Vagina (tissue), 2 donors: ENCODE measurements at regions not wholly inside any gene's neighbourhood (a gene's known extent, or its start where the extent isn't known, plus 50 kb on each side); places are given as distances from the start of the nearest gene placed in this dataset.

ENCODE experiments used
- DNase-seq, 2 donors: peaks; one replicate each; pipeline ENCODE4 v3.0.0-alpha.2; 2017; ENCODE audit errors: extremely low spot score in 2 of 2
- H3K27ac ChIP-seq: fragments of 200-600 bp; sonication (generic); one replicate; pipeline ENCODE4 v1.5.1; 2019
- H3K27me3 ChIP-seq: fragments of 200-600 bp; sonication (generic); one replicate; pipeline ENCODE4 v1.5.1; 2019
- H3K36me3 ChIP-seq, 2 donors: fragments of 200-600 bp; sonication (generic); one replicate each; pipeline ENCODE4 v1.5.1; 2017 to 2019
- H3K4me1 ChIP-seq: fragments of 200-600 bp; sonication (generic); one replicate; pipeline ENCODE4 v1.5.1; 2019
- H3K4me3 ChIP-seq, 2 donors: fragments of 200-600 bp; sonication (generic); 1 replicate in 1 of 2; 2 replicates in 1 of 2; pipeline ENCODE4 v1.5.1; 2016 to 2019
- H3K9me3 ChIP-seq: fragments of 200-600 bp; sonication (generic); one replicate; pipeline ENCODE4 v1.5.1; 2019
- POLR2A ChIP-seq, 2 donors: fragments of 450-650 bp; IDR thresholded peaks; one replicate each; pipeline ENCODE4 v1.6.1; 2017; ENCODE audit warnings: antibody characterized with exemption in 2 of 2, mild to moderate bottlenecking in 2 of 2, moderate library complexity in 2 of 2
- POLR2AphosphoS5 ChIP-seq, 2 donors: sonication (generic); formaldehyde crosslinking; IDR thresholded peaks; one replicate each; pipeline ENCODE4 v1.9.0; 2017; ENCODE audit warnings: antibody characterized with exemption in 2 of 2, mild to moderate bottlenecking in 2 of 2, low read depth in 1 of 2; ENCODE audit not compliant: insufficient read depth in 1 of 2
- intact Hi-C: fragments of 100-400 bp; cut with DNase I; formaldehyde crosslinking; loops from one replicate; pipeline ENCODE4 v1.15.1; 2023
- TF ChIP-seq, protein P1 (sequence below), 3 experiments: fragments of 450-650 bp in 2 of 3; fragments of 200-600 bp in 1 of 3; sonication (generic) in 1 of 3; IDR thresholded peaks; one replicate each; pipeline ENCODE4 v1.5.1; 2017 to 2019; ENCODE audit warnings: antibody characterized with exemption in 3 of 3, mild to moderate bottlenecking in 2 of 3, moderate library complexity in 2 of 3

DNA sequence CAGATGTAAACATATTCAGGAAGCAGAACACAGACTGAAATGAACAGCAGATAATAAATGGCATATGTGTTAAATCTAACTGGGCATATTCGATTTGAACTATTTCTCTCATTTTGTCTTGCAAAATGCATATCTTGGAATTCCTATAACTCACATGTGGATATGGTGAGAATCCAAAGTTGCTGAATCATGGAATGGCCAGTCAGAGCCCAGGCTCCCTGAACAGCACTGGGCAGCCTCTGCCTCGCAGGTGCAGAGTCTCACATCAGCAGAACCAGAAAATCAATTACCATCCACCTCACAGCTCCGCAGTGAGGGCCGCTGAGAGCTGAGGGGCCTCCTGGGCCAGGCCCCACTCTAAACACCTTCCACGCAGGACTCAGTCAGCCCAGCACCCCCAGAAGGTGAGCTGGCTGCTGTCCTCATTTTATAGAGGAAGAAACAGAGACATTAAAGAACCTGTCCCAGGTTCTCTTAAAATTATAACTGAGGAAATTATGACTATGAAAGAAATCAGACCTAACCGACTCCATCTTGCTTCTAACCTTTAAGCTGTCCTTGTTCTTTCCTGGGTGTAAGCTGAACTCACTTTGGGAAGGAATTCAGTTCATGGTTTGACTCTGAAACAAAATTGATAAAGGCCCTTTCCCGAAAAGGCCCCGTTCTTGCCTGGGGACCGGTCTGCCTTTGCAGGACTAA, 269.1 kb upstream of the SFSWAP start:
- intact Hi-C loops, result no loop called here
- DNase-seq, result peak in 1 of 2 donors; percentile 69
- Histone ChIP-seq H3K27ac (no peak overlapping the region), H3K4me1 (peaks cover 8% of the 10 kb centered on the region), H3K4me3 (no peak overlapping the region), H3K27me3 (no peaks in the 10 kb centered on the region), H3K36me3 (no peaks in the 10 kb centered on the region), H3K9me3 (no peaks in the 10 kb centered on the region)
- no peak for TF ChIP-seq POLR2A (IDR thresholded peaks at IDR 0.05)
- TF ChIP-seq POLR2AphosphoS5 (IDR thresholded peaks at IDR 0.05; ENCODE audit: insufficient read depth in 1 of 2, low read depth in 1 of 2), result no peak
- TF ChIP-seq, protein P1, sequence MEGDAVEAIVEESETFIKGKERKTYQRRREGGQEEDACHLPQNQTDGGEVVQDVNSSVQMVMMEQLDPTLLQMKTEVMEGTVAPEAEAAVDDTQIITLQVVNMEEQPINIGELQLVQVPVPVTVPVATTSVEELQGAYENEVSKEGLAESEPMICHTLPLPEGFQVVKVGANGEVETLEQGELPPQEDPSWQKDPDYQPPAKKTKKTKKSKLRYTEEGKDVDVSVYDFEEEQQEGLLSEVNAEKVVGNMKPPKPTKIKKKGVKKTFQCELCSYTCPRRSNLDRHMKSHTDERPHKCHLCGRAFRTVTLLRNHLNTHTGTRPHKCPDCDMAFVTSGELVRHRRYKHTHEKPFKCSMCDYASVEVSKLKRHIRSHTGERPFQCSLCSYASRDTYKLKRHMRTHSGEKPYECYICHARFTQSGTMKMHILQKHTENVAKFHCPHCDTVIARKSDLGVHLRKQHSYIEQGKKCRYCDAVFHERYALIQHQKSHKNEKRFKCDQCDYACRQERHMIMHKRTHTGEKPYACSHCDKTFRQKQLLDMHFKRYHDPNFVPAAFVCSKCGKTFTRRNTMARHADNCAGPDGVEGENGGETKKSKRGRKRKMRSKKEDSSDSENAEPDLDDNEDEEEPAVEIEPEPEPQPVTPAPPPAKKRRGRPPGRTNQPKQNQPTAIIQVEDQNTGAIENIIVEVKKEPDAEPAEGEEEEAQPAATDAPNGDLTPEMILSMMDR (IDR thresholded peaks at IDR 0.05), result no peak

DNA sequence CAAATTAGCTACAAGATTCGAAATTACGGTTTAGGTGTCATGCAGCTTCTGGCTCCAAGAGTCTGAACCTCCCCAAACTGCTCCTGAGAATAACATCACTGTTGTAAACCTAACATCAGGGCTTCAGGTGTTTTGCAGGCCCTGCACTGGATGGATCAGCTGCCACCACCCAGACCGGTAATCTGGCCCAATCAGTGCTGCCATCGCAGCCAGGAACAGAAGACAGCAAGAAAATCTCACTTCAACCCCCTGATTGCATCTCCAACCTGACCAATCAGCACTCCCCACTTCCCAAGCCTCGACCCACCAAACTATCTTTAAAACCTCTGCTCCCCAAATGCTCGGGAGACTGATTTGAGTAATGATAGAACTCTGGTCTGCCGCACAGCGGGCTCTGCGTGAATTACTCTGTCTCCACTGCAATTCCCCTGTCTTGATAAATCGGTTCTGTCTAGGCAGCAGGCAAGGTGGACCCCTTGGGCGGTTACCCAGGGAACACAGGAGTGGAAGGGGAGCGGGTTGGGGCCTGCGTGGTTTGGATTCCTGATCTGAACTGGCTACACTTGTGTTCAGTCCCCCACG, 268.5 kb upstream of the SFSWAP start:
- peaks cover 8% of the 10 kb centered on the region for H3K4me1 ChIP-seq
- H3K27me3 ChIP-seq, result no peaks in the 10 kb centered on the region
- no peaks in the 10 kb centered on the region for H3K9me3 ChIP-seq
- no peaks in the 10 kb centered on the region for H3K36me3 ChIP-seq
- intact Hi-C loops, result no loop called here
- DNase-seq, result peak in 1 of 2 donors; percentile 74
- TF ChIP-seq POLR2AphosphoS5 (IDR thresholded peaks at IDR 0.05; ENCODE audit: insufficient read depth in 1 of 2, low read depth in 1 of 2), result no peak
- TF ChIP-seq, protein P1 (IDR thresholded peaks at IDR 0.05), result no peak
- no peak for TF ChIP-seq POLR2A (IDR thresholded peaks at IDR 0.05)
- no peak overlapping the region for H3K27ac ChIP-seq
- no peak overlapping the region for H3K4me3 ChIP-seq

DNA sequence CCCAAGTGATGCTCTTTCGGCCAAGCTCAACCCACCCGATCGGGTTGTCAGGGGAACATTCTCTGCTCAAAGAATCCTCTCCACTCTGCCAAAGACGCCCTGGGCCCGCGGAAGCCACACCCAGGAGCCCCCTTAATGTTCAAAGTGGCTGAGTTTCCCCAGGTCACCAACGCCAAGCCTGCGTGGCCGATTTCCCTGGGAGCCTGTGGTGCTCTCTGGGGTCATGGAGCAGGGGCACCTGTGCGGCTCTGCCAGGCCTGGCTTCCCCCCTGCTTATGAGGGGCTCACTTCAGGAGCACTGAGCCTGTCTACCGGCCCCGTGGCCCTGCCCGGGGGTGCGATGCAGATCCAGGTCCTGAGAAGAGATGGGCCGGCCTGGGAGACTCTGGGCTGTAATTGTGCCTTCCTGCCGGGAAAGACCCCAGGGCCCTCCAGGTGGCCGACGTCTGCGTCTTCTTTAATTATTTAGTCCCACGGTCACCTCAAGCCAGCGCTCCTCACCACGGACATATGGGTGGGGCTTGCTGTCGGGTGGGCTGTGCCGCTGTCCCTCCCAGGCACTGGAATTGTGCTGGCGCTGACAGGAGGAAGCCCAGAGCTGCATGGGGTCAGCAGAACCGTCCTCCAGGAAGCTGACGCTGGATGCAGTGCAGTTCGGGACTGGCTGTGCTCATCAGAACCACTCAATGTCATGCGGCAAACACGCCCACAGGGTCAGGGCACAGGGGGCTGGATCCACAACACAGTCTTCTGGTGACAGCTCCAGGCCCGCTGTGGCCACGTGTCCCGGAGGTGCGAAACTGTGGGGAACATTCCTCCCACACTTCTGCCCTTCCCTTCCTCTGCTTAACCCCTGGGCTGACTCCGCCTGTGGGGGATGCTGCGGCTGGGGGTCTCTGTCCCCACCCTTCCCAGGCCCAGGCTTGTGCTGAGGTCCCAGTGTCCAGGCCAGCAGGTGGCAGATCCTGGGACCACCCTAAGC, 267.6 kb upstream of the SFSWAP start:
- intact Hi-C loops, result no loop called here
- TF ChIP-seq POLR2AphosphoS5 (IDR thresholded peaks at IDR 0.05; ENCODE audit: insufficient read depth in 1 of 2, low read depth in 1 of 2), result no peak
- TF ChIP-seq POLR2A (IDR thresholded peaks at IDR 0.05), result no peak
- TF ChIP-seq, protein P1 (IDR thresholded peaks at IDR 0.05), result no peak
- H3K4me3 ChIP-seq, result no peak overlapping the region
- no peaks in the 10 kb centered on the region for H3K27me3 ChIP-seq
- H3K27ac ChIP-seq, result no peak overlapping the region
- H3K9me3 ChIP-seq, result no peaks in the 10 kb centered on the region
- H3K4me1 ChIP-seq, result peaks cover 2% of the 10 kb centered on the region
- H3K36me3 ChIP-seq, result no peaks in the 10 kb centered on the region
- peak in 1 of 2 donors; percentile 84 for DNase-seq

DNA sequence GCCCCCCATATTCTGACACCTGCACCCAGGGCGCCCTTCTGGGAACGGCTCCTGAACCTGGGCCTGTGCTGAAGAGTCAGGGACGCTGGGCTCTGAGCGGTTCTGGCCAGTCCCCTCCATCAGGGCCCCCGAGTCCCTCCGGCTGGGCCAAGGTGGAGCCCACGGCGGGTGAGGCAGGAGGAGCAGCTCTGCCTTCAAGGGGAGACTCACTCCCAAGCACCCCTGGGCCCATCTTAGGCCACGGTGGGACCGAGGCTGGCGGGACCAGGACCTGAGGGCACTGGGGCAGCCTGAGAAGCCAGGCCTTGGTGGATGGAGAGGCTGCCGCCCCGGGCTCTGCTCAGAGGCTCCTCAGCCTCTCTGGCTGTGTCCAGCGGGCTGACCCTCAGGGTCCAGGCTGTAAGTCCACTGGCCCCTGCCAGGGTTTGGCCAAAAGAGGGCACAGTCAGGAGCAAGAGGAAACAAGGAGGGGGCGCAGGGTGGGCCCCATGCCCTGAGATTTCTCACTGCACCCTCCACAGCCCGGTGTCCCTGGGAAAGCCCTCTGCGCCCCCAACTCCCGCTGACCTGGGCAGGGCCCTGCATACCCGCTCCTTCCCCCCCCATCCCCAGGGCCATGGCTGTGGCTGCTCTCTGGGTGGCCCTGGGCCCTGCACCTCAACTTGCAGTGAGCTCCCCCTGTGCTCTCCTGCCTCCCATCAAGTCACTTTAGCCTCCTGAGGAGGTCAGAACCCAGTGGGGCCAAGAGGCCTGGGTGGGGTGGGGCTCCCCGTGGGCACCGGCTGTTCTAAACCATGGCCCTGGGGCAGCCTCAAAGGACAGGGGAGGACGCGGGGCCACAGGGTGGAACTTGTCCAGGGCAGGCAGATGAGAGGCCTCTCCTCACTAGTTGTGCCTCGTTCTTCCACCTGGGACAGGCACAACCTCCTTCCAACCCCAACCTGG, 266.4 kb upstream of the SFSWAP start:
- TF ChIP-seq POLR2A (IDR thresholded peaks at IDR 0.05), result no peak
- TF ChIP-seq POLR2AphosphoS5 (IDR thresholded peaks at IDR 0.05; ENCODE audit: insufficient read depth in 1 of 2, low read depth in 1 of 2), result no peak
- no peaks in the 10 kb centered on the region for H3K9me3 ChIP-seq
- DNase-seq, result peak in 1 of 2 donors; percentile 86
- no peaks in the 10 kb centered on the region for H3K4me1 ChIP-seq
- H3K36me3 ChIP-seq, result no peaks in the 10 kb centered on the region
- intact Hi-C loops, result no loop called here
- H3K27ac ChIP-seq, result no peak overlapping the region
- no peak overlapping the region for H3K4me3 ChIP-seq
- H3K27me3 ChIP-seq, result no peaks in the 10 kb centered on the region
